ENCODE measurements at regions not wholly inside any gene's neighbourhood (a gene's known extent, or its start where the extent isn't known, plus 50 kb on each side); places are given as distances from the start of the nearest gene placed in this dataset.

DNA sequence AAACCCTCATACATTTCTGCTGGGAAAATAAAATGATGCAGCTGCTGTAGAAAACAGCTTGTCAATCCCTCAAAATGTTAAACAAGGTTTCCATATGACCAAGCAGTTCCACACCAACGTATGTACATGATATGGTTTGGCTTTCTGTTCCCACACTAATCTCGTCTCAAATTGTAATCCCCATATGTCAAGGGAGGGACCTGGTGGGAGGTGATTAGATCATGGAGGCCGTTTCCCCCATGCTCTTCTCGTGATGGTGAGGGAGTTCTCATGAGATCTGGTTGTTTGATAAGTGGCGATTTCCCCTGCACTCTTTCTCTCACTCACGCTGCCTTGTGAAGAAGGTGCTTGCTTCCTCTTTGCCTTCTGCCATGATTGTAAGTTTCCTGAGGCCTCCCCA, 100.6 kb upstream of the SLC24A5 start:
- Histone ChIP-seq H3K36me3 (ENCODE audit: control insufficient read depth in 4 of 4, insufficient read depth in 4 of 4, low read length in 4 of 4) (no peaks in the 10 kb centered on the region), H3K9me3 (ENCODE audit: control insufficient read depth in 4 of 4, insufficient read depth in 3 of 4, low read length in 3 of 4) (no peaks in the 10 kb centered on the region), H3K27me3 (ENCODE audit: control insufficient read depth in 3 of 3, insufficient read depth in 3 of 3, low read length in 2 of 3) (no peaks in the 10 kb centered on the region), H3K9ac (ENCODE audit: insufficient read depth in 1 of 2, low read length in 2 of 2) (no peak overlapping the region), H3K27ac (ENCODE audit: low read depth in 1 of 2, low read length in 1 of 2) (no peak overlapping the region), H3K4me1 (ENCODE audit: control insufficient read depth in 5 of 5, insufficient read depth in 5 of 5, low read length in 5 of 5) (no peaks in the 10 kb centered on the region), H3K4me3 (no peak overlapping the region)
- DNase-seq (no peak), ATAC-seq (ENCODE audit: insufficient read depth, low FRiP score) (no peak)
- 59 to 66% methylated on average over 6 of the region's 6 CpGs for whole genome bisulfite sequencing, 2 donors
- TF ChIP-seq, protein P1, sequence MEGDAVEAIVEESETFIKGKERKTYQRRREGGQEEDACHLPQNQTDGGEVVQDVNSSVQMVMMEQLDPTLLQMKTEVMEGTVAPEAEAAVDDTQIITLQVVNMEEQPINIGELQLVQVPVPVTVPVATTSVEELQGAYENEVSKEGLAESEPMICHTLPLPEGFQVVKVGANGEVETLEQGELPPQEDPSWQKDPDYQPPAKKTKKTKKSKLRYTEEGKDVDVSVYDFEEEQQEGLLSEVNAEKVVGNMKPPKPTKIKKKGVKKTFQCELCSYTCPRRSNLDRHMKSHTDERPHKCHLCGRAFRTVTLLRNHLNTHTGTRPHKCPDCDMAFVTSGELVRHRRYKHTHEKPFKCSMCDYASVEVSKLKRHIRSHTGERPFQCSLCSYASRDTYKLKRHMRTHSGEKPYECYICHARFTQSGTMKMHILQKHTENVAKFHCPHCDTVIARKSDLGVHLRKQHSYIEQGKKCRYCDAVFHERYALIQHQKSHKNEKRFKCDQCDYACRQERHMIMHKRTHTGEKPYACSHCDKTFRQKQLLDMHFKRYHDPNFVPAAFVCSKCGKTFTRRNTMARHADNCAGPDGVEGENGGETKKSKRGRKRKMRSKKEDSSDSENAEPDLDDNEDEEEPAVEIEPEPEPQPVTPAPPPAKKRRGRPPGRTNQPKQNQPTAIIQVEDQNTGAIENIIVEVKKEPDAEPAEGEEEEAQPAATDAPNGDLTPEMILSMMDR (IDR thresholded peaks at IDR 0.05; ENCODE audit: control extremely low read depth, extremely low read depth) = no peak

DNA sequence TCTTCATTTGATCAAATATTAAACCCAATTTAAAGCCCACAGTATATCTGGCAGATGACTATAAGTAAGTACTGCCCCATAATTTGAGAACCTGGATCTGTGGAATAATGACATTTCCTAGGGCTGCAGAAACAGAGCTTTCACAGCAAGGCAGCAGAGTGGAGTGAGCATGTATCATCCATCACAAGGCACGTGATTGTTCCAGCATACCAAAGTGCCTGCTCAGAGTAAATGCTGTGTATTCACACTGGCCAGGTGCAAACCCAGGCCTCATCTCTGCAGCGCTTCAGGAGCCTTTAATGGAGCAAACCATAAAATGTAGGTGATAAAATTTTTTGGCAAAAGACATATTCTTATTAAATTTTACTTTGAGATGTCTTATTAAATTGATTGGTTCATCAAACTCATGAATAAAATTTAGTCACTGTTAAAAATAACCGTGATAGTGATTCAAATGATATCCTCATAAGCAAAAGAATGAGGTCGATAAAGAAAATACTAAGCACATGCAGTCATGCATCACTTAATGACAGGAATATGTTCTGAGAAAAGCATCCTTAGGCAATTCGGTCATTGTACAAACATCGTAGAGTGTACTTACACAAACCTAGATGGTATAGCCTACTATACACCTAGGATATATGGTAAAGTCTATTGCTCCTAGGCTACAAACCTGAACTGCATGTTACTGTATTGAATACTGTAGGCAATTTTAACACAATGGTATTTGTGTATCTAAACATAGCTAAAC, 99.3 kb upstream of the SLC24A5 start:
- Histone ChIP-seq H3K9ac (ENCODE audit: insufficient read depth in 1 of 2, low read length in 2 of 2) (no peak overlapping the region), H3K4me3 (no peak overlapping the region), H3K27ac (ENCODE audit: low read depth in 1 of 2, low read length in 1 of 2) (no peak overlapping the region), H3K4me1 (ENCODE audit: control insufficient read depth in 5 of 5, insufficient read depth in 5 of 5, low read length in 5 of 5) (peaks cover 0 to 4% (median 0%) of the 10 kb centered on the region in 5 donors), H3K27me3 (ENCODE audit: control insufficient read depth in 3 of 3, insufficient read depth in 3 of 3, low read length in 2 of 3) (no peaks in the 10 kb centered on the region), H3K36me3 (ENCODE audit: control insufficient read depth in 4 of 4, insufficient read depth in 4 of 4, low read length in 4 of 4) (no peaks in the 10 kb centered on the region), H3K9me3 (ENCODE audit: control insufficient read depth in 4 of 4, insufficient read depth in 3 of 4, low read length in 3 of 4) (no peaks in the 10 kb centered on the region)
- TF ChIP-seq, protein P1 (IDR thresholded peaks at IDR 0.05; ENCODE audit: control extremely low read depth, extremely low read depth) = no peak
- ATAC-seq (ENCODE audit: insufficient read depth, low FRiP score) (no peak), DNase-seq (no peak)
- WGBS, 2 donors = 87 to 93% methylated on average over 6 of the region's 6 CpGs

DNA sequence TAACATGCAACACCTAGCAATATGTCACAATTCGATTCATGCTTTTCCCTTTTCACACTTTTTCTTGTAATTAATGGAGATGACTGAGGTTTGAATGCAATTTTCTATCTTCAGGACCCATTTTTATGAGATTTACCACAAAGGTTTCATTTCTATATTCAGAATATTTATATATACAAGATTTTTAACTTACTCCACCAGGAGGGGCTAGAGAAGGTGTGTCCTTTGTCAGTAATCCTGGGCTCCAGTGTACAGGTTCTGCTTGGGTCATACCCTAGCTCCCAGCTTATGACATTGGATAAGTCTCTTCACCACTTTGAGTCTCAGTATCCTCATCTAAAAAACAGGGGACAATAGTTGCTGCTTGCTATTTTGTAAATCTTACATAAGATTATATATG, 95.7 kb upstream of the SLC24A5 start:
- Histone ChIP-seq H3K36me3 (ENCODE audit: control insufficient read depth in 4 of 4, insufficient read depth in 4 of 4, low read length in 4 of 4) (no peaks in the 10 kb centered on the region), H3K4me3 (no peak overlapping the region), H3K9ac (ENCODE audit: insufficient read depth in 1 of 2, low read length in 2 of 2) (no peak overlapping the region), H3K4me1 (ENCODE audit: control insufficient read depth in 5 of 5, insufficient read depth in 5 of 5, low read length in 5 of 5) (peaks cover 0 to 12% (median 0%) of the 10 kb centered on the region in 5 donors), H3K27ac (ENCODE audit: low read depth in 1 of 2, low read length in 1 of 2) (no peak overlapping the region), H3K9me3 (ENCODE audit: control insufficient read depth in 4 of 4, insufficient read depth in 3 of 4, low read length in 3 of 4) (peaks cover 0 to 2% (median 0%) of the 10 kb centered on the region in 4 donors), H3K27me3 (ENCODE audit: control insufficient read depth in 3 of 3, insufficient read depth in 3 of 3, low read length in 2 of 3) (no peaks in the 10 kb centered on the region)
- TF ChIP-seq, protein P1 (IDR thresholded peaks at IDR 0.05; ENCODE audit: control extremely low read depth, extremely low read depth) = no peak
- 79 to 89% methylated on average over 1 of the region's 1 CpG for WGBS, 2 donors
- ATAC-seq (ENCODE audit: insufficient read depth, low FRiP score) (no peak), DNase-seq (no peak)

Measured in lung (tissue), 11 donors.